Cardiac muscle cell (in vitro differentiated cells and primary cell): ENCODE measurements at regions not wholly inside any gene's neighbourhood (a gene's known extent, or its start where the extent isn't known, plus 50 kb on each side); places are given as distances from the start of the nearest gene placed in this dataset.

Experiments used
- DNase-seq, 2 donors: peaks; one replicate each; pipeline versions ENCODE4 v3.0.0 to v3.0.0-alpha.2; 2010 to 2017; ENCODE audit warnings: low read depth in 1 of 2, low spot score in 1 of 2
- H3K27ac ChIP-seq: fragments of 200-600 bp; sonication (generic); 2 replicates; pipeline ENCODE4 v1.5.1; 2016
- H3K27me3 ChIP-seq: fragments of 200-600 bp; sonication (generic); 2 replicates; pipeline ENCODE4 v1.6.0; 2016; ENCODE audit warnings: control low read depth
- H3K36me3 ChIP-seq: fragments of 200-600 bp; sonication (generic); 2 replicates; pipeline ENCODE4 v1.5.1; 2016; ENCODE audit warnings: control low read depth
- H3K4me1 ChIP-seq: fragments of 200-600 bp; sonication (generic); 2 replicates; pipeline ENCODE4 v1.8.1; 2017; ENCODE audit warnings: low read depth, mild to moderate bottlenecking, mixed run types
- H3K4me3 ChIP-seq: fragments of 200-600 bp; sonication (generic); 2 replicates; pipeline ENCODE4 v1.5.1; 2016; ENCODE audit warnings: mild to moderate bottlenecking
- H3K9me3 ChIP-seq: fragments of 200-600 bp; sonication (generic); 2 replicates; pipeline ENCODE4 v1.5.1; 2017; ENCODE audit warnings: low read depth, mild to moderate bottlenecking, control low read depth
- TF ChIP-seq, protein P1 (sequence below): IDR thresholded peaks from 2 replicates; pipeline ENCODE4 v1.5.1; 2012; ENCODE audit warnings: low read depth, mild to moderate bottlenecking, low read length

GRCh38 chr5:32494827-32495226 lies 50.3 kb upstream of the ZFR start:
- Histone ChIP-seq H3K27me3 (no peaks in the 10 kb centered on the region), H3K4me3 (no peak overlapping the region), H3K27ac (no peak overlapping the region), H3K4me1 (peaks cover 4% of the 10 kb centered on the region), H3K9me3 (no peaks in the 10 kb centered on the region), H3K36me3 (no peaks in the 10 kb centered on the region)
- TF ChIP-seq, protein P1, sequence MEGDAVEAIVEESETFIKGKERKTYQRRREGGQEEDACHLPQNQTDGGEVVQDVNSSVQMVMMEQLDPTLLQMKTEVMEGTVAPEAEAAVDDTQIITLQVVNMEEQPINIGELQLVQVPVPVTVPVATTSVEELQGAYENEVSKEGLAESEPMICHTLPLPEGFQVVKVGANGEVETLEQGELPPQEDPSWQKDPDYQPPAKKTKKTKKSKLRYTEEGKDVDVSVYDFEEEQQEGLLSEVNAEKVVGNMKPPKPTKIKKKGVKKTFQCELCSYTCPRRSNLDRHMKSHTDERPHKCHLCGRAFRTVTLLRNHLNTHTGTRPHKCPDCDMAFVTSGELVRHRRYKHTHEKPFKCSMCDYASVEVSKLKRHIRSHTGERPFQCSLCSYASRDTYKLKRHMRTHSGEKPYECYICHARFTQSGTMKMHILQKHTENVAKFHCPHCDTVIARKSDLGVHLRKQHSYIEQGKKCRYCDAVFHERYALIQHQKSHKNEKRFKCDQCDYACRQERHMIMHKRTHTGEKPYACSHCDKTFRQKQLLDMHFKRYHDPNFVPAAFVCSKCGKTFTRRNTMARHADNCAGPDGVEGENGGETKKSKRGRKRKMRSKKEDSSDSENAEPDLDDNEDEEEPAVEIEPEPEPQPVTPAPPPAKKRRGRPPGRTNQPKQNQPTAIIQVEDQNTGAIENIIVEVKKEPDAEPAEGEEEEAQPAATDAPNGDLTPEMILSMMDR = no peak
- no peak for DNase-seq
